Astrocyte of the spinal cord (primary cell): ENCODE measurements at regions not wholly inside any gene's neighbourhood (a gene's known extent, or its start where the extent isn't known, plus 50 kb on each side); places are given as distances from the start of the nearest gene placed in this dataset.
"Not testable (repeated sequence)": the region's sequence is repeated elsewhere in the genome, so short reads cannot be mapped to it uniquely, and the experiment has no call there.

ENCODE experiments used
- DNase-seq: peaks from one replicate; pipeline ENCODE4 v3.0.0; 2011; ENCODE audit warnings: low read depth, low spot score
- H3K4me3 ChIP-seq: 2 replicates; pipeline ENCODE4 v1.5.1; 2011; ENCODE audit warnings: low read depth, mild to moderate bottlenecking, low read length, moderate library complexity
- in situ Hi-C: cut with HindIII; loops from 2 replicates; pipeline ENCODE4 v1.10.0; 2017; ENCODE audit warnings: low sequenced_read_pairs
- TF ChIP-seq, protein P1 (sequence below): IDR thresholded peaks from 2 replicates; pipeline ENCODE4 v1.5.1; 2012; ENCODE audit warnings: low read depth, mild to moderate bottlenecking, low read length, inconsistent platforms

DNA sequence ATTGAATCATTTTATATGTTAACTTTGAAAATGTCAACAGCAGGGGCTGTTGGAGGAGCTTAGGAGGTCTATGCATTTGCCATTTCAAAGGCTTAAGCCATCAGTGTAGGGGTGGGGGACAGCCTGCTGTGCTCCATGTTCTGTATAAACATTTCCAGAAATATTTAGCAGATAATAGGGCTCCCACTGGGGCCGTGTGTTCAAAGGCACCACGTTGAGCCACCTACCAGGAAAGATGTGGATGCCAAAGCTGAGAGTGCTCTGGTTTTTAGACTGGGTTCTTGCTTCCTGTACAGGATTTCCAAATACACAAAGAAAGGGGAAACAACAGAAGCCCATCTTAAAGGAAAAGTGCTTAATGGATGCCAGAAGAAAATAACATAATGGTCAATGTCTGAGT is 219.5 kb downstream of the CENPC start:
- TF ChIP-seq, protein P1, sequence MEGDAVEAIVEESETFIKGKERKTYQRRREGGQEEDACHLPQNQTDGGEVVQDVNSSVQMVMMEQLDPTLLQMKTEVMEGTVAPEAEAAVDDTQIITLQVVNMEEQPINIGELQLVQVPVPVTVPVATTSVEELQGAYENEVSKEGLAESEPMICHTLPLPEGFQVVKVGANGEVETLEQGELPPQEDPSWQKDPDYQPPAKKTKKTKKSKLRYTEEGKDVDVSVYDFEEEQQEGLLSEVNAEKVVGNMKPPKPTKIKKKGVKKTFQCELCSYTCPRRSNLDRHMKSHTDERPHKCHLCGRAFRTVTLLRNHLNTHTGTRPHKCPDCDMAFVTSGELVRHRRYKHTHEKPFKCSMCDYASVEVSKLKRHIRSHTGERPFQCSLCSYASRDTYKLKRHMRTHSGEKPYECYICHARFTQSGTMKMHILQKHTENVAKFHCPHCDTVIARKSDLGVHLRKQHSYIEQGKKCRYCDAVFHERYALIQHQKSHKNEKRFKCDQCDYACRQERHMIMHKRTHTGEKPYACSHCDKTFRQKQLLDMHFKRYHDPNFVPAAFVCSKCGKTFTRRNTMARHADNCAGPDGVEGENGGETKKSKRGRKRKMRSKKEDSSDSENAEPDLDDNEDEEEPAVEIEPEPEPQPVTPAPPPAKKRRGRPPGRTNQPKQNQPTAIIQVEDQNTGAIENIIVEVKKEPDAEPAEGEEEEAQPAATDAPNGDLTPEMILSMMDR: no peak
- no peak overlapping the region for H3K4me3 ChIP-seq
- in situ Hi-C loops: no loop called here
- DNase-seq: no peak

DNA sequence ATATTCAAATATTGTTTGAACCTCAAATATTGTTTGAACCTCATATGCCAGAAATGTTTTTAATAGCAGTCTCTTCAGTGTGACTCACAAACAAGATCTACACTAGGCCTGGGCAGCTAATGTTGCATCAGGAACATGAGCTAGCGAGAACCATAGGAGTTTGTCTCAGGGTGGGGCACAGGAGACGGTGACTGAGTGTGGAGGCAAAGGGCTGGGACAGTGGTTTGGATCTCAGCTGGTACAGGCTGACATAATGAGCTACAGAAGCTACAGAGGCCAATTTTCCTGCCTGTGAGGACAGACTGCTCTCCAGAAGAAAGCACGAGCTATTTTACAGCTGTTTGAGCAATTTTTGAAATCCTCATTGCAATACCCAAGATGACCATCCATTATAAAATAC is 224.7 kb downstream of the CENPC start:
- TF ChIP-seq, protein P1: no peak
- H3K4me3 ChIP-seq: no peak overlapping the region
- DNase-seq: no peak
- in situ Hi-C loops: no loop called here

DNA sequence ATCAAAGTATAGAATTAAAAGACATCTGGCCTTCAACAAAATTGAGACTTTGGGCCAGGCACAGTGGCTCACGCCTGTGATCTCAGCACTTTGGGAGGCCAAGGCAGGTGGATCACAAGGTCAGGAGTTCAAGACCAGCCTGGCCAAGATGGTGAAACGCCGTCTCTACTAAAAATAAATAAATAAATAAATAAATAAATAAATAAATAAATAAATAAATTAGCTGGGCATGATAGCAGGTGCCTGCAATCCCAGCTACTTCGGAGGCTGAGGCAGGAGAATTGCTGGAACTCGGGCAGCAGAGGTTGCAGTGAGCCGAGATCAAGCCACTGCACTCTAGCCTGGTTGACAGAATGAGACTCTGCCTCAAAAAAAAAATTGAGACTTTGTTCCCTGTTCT is 225.7 kb downstream of the CENPC start:
- H3K4me3 ChIP-seq, DNase-seq, in situ Hi-C loops: not testable (repeated sequence)

DNA sequence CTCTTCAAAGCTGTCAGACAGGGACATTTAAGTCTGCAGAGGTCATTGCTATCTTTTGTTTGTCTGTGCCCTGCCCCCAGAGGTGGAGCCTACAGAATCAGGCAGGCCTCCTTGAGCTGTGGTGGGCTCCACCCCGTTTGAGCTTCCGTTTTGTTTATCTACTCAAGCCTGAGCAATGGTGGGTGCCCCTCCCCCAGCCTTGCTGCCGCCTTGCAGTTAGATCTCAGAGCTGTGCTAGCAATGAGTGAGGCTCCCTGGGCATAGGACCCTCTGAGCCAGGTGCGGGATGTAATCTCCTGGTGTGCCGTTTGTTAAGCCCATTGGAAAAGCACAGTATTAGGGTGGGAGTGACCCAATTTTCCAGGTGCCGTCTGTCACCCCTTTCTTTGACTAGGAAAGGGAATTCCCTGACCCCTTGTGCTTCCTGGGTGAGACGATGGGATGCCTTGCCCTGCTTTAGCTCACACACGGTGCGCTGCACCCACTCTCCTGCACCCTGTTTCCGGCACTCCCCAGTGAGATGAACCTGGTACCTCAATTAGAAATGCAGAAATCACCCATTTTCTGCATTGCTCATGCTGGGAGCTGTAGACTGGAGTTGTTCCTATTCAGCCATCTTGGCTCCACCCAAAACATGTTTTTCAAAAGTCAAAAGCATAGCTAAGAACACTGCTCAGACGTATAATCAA is 244.7 kb downstream of the CENPC start:
- in situ Hi-C loops, H3K4me3 ChIP-seq, DNase-seq: not testable (repeated sequence)

DNA sequence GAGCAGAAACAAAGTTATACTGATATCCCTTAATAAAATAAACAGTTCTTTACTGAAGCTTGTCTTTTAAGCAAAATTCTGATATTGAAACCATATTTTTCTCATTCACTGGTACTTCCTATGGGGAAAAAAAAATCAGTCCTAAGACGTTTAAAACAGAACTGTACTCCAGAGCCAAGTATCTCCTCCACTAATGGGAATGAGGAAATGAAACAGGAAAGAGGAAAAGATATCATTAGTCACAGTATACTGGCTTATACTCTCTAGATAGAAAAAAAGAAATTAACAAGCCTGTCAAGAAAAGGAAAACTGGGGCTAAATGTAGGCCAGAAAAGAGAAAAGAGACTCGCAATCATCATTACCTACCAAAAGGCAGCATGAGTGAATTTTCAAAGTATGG is 252.7 kb downstream of the CENPC start:
- TF ChIP-seq, protein P1: no peak
- DNase-seq: no peak
- no peak overlapping the region for H3K4me3 ChIP-seq
- in situ Hi-C loops: no loop called here

DNA sequence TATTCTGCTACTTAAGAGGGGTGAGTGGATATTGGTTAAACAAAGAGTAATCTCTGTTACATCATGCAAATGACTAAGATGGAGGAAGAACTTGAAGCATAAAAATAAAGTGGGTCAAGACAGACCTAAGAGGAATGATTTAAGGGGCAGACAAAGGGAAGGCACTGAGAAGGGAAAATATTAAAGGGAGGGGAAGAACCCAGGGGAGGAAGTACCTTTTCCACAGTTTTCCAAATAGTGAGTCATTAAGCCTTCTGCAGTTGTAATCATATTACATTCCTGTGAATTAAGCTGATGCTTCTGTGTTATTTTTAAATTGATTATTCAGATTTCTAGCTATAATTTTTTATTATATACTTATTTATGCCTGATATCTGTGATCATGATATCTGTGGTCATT is 253.3 kb downstream of the CENPC start:
- in situ Hi-C loops: no loop called here
- DNase-seq: no peak
- no peak overlapping the region for H3K4me3 ChIP-seq
- TF ChIP-seq, protein P1: no peak

DNA sequence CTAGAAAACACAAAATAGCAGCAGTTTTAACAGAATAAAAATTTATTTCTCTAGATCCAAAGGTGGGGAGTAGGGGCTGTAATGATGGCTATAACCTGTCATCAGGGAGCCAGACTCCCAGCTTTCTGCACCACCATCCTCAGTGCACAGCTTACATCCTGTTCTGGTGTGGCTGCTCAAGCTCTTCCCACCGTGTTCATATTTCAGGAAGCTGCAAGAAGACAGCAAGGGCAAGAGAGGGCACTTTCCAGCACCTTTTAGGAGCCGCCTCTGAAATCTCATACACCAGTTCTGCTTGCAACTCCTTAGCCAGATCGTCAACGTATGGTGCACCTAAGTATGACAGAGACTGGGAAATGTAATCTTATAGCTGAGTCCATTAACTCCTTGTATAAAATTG is 253.7 kb downstream of the CENPC start:
- H3K4me3 ChIP-seq: no peak overlapping the region
- no peak for DNase-seq
- in situ Hi-C loops: no loop called here
- TF ChIP-seq, protein P1: no peak

DNA sequence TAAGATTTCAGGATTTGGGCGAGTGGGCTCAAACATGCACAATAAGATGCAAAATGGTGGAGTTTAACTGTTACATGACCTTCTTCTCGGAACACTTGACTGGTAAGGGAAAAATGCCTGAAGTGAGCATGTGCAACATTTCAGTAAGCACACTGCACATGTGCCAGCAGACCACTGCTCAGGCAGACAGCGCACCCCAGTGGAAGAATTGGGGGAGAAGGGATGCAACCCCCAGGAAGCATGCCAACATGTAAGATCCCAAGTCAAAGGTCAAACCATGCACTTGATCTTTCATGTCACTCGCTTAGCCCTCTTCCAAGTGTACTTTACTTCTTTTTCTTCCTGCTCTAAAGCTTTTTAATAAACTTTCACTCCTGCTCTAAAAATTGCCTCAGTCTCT is 256.3 kb downstream of the CENPC start:
- DNase-seq: peak; percentile 3
- in situ Hi-C loops: no loop called here

More for the DNA sequence above, 256.3 kb downstream of the CENPC start:
- H3K4me3 ChIP-seq: no peak overlapping the region
- TF ChIP-seq, protein P1: peak; percentile 38
